Tibial nerve (tissue), 4 donors: ENCODE measurements at regions not wholly inside any gene's neighbourhood (a gene's known extent, or its start where the extent isn't known, plus 50 kb on each side); places are given as distances from the start of the nearest gene placed in this dataset.

Experiments
- DNase-seq, 2 donors: peaks; one replicate each; pipeline ENCODE4 v3.0.0-alpha.2; 2019; ENCODE audit warnings: low spot score in 2 of 2
- H3K27ac ChIP-seq, 4 donors: fragments of 200-600 bp; sonication (generic) in 3 of 4; one replicate each; pipeline ENCODE4 v1.5.1; 2017 to 2019; ENCODE audit warnings: mild to moderate bottlenecking in 1 of 4
- H3K27me3 ChIP-seq, 2 donors: fragments of 200-600 bp; sonication (generic) in 1 of 2; one replicate each; pipeline versions ENCODE4 v1.5.1 to v1.6.0; 2017 to 2019
- H3K36me3 ChIP-seq, 3 donors: fragments of 200-600 bp; sonication (generic); one replicate each; pipeline ENCODE4 v1.5.1; 2018 to 2019
- H3K4me1 ChIP-seq, 4 donors: fragments of 200-600 bp; sonication (generic) in 3 of 4; one replicate each; pipeline ENCODE4 v1.5.1; 2017 to 2019
- H3K4me3 ChIP-seq, 4 donors: fragments of 200-600 bp; sonication (generic) in 3 of 4; one replicate each; pipeline ENCODE4 v1.5.1; 2017 to 2019; ENCODE audit warnings: mild to moderate bottlenecking in 1 of 4, moderate library complexity in 1 of 4
- H3K9me3 ChIP-seq, 4 donors: fragments of 200-600 bp; sonication (generic) in 3 of 4; one replicate each; pipeline ENCODE4 v1.5.1; 2017 to 2019
- CTCF ChIP-seq, 5 experiments: fragments of 200-600 bp in 3 of 5; fragments of 450-650 bp in 2 of 5; sonication (generic) in 3 of 5; IDR thresholded peaks; one replicate each; pipeline ENCODE4 v1.5.1; 2016 to 2019; ENCODE audit warnings: antibody characterized with exemption in 5 of 5, mild to moderate bottlenecking in 3 of 5, moderate library complexity in 2 of 5
- EP300 ChIP-seq, 2 donors: sonication (generic); formaldehyde crosslinking; IDR thresholded peaks; one replicate each; pipeline ENCODE4 v1.6.1; 2017; ENCODE audit warnings: antibody characterized with exemption in 2 of 2, mild to moderate bottlenecking in 1 of 2
- POLR2A ChIP-seq, 2 donors: fragments of 450-650 bp; IDR thresholded peaks; one replicate each; pipeline ENCODE4 v1.6.1; 2017; ENCODE audit warnings: antibody characterized with exemption in 2 of 2, mild to moderate bottlenecking in 2 of 2, moderate library complexity in 2 of 2
- WGBS, 2 donors: methylation state at CpG; one replicate each; pipeline ENCODE4 v1.1.5; 2018; 5-methylcytosine and 5-hydroxymethylcytosine counted together

GRCh38 chrX:107563824-107564223 lies 64.5 kb upstream of the PRPS1 start:
- DNase-seq: no peak
- Histone ChIP-seq H3K27ac (no peak overlapping the region), H3K4me1 (no peaks in the 10 kb centered on the region), H3K4me3 (no peak overlapping the region), H3K9me3 (no peaks in the 10 kb centered on the region), H3K27me3 (peaks cover 0 to 25% of the 10 kb centered on the region in 2 donors), H3K36me3 (no peaks in the 10 kb centered on the region)
- WGBS, 2 donors: 55 to 73% methylated on average over 4 of the region's 4 CpGs
- TF ChIP-seq EP300 (IDR thresholded peaks at IDR 0.05) (no peak), POLR2A (IDR thresholded peaks at IDR 0.05) (no peak), CTCF (IDR thresholded peaks at IDR 0.05) (no peak)

- H3K9me3 ChIP-seq: no peaks in the 10 kb centered on the region
- no peak overlapping the region for H3K27ac ChIP-seq
- DNase-seq: no peak
- peaks cover 0 to 25% of the 10 kb centered on the region in 2 donors for H3K27me3 ChIP-seq
- WGBS, 2 donors: 90 to 92% methylated on average over 3 of the region's 3 CpGs
- H3K4me3 ChIP-seq: no peak overlapping the region
- H3K4me1 ChIP-seq: no peaks in the 10 kb centered on the region
- H3K36me3 ChIP-seq: no peaks in the 10 kb centered on the region
- TF ChIP-seq CTCF (IDR thresholded peaks at IDR 0.05) (no peak), EP300 (IDR thresholded peaks at IDR 0.05) (no peak), POLR2A (IDR thresholded peaks at IDR 0.05) (no peak)
Observed at GRCh38 chrX:107565015-107565414, 63.3 kb upstream of the PRPS1 start.

GRCh38 chrX:107565931-107566603 lies 62.2 kb upstream of the PRPS1 start:
- TF ChIP-seq CTCF (IDR thresholded peaks at IDR 0.05) (no peak), EP300 (IDR thresholded peaks at IDR 0.05) (no peak), POLR2A (IDR thresholded peaks at IDR 0.05) (no peak)
- Histone ChIP-seq H3K4me1 (no peaks in the 10 kb centered on the region), H3K9me3 (no peaks in the 10 kb centered on the region), H3K4me3 (no peak overlapping the region), H3K27ac (no peak overlapping the region), H3K27me3 (peaks cover 0 to 25% of the 10 kb centered on the region in 2 donors), H3K36me3 (no peaks in the 10 kb centered on the region)
- no peak for DNase-seq
- WGBS, 2 donors: 39 to 48% methylated on average over 7 of the region's 7 CpGs

GRCh38 chrX:107566604-107567262 lies 61.6 kb upstream of the PRPS1 start:
- DNase-seq: no peak
- H3K27me3 ChIP-seq: peaks cover 0 to 22% of the 10 kb centered on the region in 2 donors
- no peak overlapping the region for H3K4me3 ChIP-seq
- no peaks in the 10 kb centered on the region for H3K4me1 ChIP-seq
- WGBS, 2 donors: 83 to 87% methylated on average over 2 of the region's 2 CpGs
- H3K9me3 ChIP-seq: no peaks in the 10 kb centered on the region
- no peak overlapping the region for H3K27ac ChIP-seq
- no peaks in the 10 kb centered on the region for H3K36me3 ChIP-seq
- TF ChIP-seq EP300 (IDR thresholded peaks at IDR 0.05) (no peak), CTCF (IDR thresholded peaks at IDR 0.05) (no peak), POLR2A (IDR thresholded peaks at IDR 0.05) (no peak)

- Histone ChIP-seq H3K4me1 (no peaks in the 10 kb centered on the region), H3K4me3 (no peak overlapping the region), H3K27ac (no peak overlapping the region), H3K36me3 (no peaks in the 10 kb centered on the region), H3K27me3 (peaks cover 0 to 18% of the 10 kb centered on the region in 2 donors), H3K9me3 (no peaks in the 10 kb centered on the region)
- TF ChIP-seq EP300 (IDR thresholded peaks at IDR 0.05) (no peak), POLR2A (IDR thresholded peaks at IDR 0.05) (no peak), CTCF (IDR thresholded peaks at IDR 0.05) (no peak)
- DNase-seq: no peak
- WGBS, 2 donors: 30 to 42% methylated on average over 2 of the region's 2 CpGs
Observed at GRCh38 chrX:107567370-107567769, 60.9 kb upstream of the PRPS1 start.
